Spleen (tissue), 11 donors: ENCODE measurements at regions not wholly inside any gene's neighbourhood (a gene's known extent, or its start where the extent isn't known, plus 50 kb on each side); places are given as distances from the start of the nearest gene placed in this dataset.

ENCODE experiments used
- DNase-seq: peaks from one replicate; pipeline ENCODE4 v3.0.0-alpha.2; 2020
- H3K27ac ChIP-seq, 8 donors: fragments of 200-600 bp; sonication (generic) in 7 of 8; 1 replicate in 4 of 8; 2 replicates in 4 of 8; pipeline versions ENCODE4 v1.5.0 to v1.8.0; 2016 to 2021; ENCODE audit warnings: inconsistent platforms in 4 of 8, mild to moderate bottlenecking in 4 of 8, moderate library complexity in 1 of 8
- H3K27me3 ChIP-seq, 7 donors: fragments of 200-600 bp; sonication (generic) in 6 of 7; replicated peaks in 1 of 7; 1 replicate in 4 of 7; 2 replicates in 3 of 7; pipeline versions ENCODE4 v1.5.0 to v1.8.0; 2016 to 2021; ENCODE audit warnings: inconsistent platforms in 3 of 7, mild to moderate bottlenecking in 1 of 7
- H3K36me3 ChIP-seq, 6 donors: fragments of 200-600 bp; sonication (generic) in 5 of 6; 1 replicate in 4 of 6; 2 replicates in 2 of 6; pipeline versions ENCODE4 v1.5.0 to v1.8.0; 2016 to 2021; ENCODE audit warnings: inconsistent platforms in 2 of 6
- H3K4me1 ChIP-seq, 6 donors: fragments of 200-600 bp; sonication (generic) in 5 of 6; 1 replicate in 3 of 6; 2 replicates in 3 of 6; pipeline versions ENCODE4 v1.5.0 to v1.8.0; 2016 to 2021; ENCODE audit warnings: inconsistent platforms in 3 of 6
- H3K4me3 ChIP-seq, 8 donors: fragments of 200-600 bp; sonication (generic) in 7 of 8; 1 replicate in 4 of 8; 2 replicates in 4 of 8; pipeline versions ENCODE4 v1.5.0 to v1.8.0; 2016 to 2021; ENCODE audit warnings: inconsistent platforms in 4 of 8, mild to moderate bottlenecking in 4 of 8, moderate library complexity in 2 of 8
- H3K9me3 ChIP-seq, 8 donors: fragments of 200-600 bp; sonication (generic) in 7 of 8; 1 replicate in 4 of 8; 2 replicates in 4 of 8; pipeline versions ENCODE4 v1.5.0 to v1.8.0; 2016 to 2021; ENCODE audit warnings: inconsistent platforms in 4 of 8
- POLR2A ChIP-seq, 3 donors: fragments of 450-650 bp; IDR thresholded peaks; one replicate each; pipeline ENCODE4 v1.5.1; 2017; ENCODE audit warnings: antibody characterized with exemption in 3 of 3, mild to moderate bottlenecking in 1 of 3
- POLR2AphosphoS5 ChIP-seq, 3 donors: sonication (generic); formaldehyde crosslinking; IDR thresholded peaks; one replicate each; pipeline ENCODE4 v1.5.1; 2017; ENCODE audit warnings: antibody characterized with exemption in 3 of 3
- WGBS, 5 donors: extraction: QIAGEN DNeasy Blood & Tissue Kit in 3 of 5; methylation state at CpG; one replicate each; pipeline versions ENCODE4 v1.1.5 to v1.1.7; 2013 to 2018; 5-methylcytosine and 5-hydroxymethylcytosine counted together
- intact Hi-C: fragments of 100-400 bp; cut with DNase I; formaldehyde crosslinking; loops from one replicate; pipeline ENCODE4 v1.15.0; 2023; ENCODE audit warnings: low total_unique reads
- TF ChIP-seq, protein P1 (sequence below), 11 experiments: fragments of 200-600 bp in 7 of 11; fragments of 450-650 bp in 4 of 11; sonication (generic) in 4 of 11; IDR thresholded peaks in 8 of 11; conservative IDR thresholded peaks in 3 of 11; 1 replicate in 7 of 11; 2 replicates in 4 of 11; pipeline versions ENCODE4 v1.4.0 to v1.8.0; 2016 to 2021; ENCODE audit warnings: antibody characterized with exemption in 11 of 11, inconsistent platforms in 4 of 11, mild to moderate bottlenecking in 1 of 11
- donor health status: healthy with polysubstance abuse.
- donor health status: DM: no; HTN: no; CAD: no; lungs with moderate emphysema.
- donor health status: DM: no; HTN: no; CAD: no.
- donor health status: Bipolar disorder and iron deficiency.
- donor health status: healthy.
- donor health status: DM: no; HTN: no; CAD: no.
- donor health status: DM: yes; HTN: yes; CAD: no.

DNA sequence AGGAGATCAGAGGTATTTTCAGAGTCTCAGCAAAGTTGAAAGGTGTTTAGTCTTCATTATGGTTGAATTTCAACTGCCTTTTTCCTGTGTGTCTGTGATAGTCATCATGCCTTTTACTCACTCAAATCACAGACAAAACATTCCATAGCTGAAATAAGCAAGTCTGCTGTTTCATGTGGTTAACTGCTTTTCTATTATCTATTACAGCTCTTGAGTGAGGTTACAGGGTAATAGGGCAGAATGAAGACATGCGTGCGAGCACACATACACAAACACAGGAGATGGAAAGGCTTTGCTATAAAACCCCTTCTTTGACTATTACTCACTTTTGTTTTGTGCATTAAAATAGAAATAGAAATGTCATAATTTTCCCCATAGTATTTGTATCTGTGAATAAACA, 192.6 kb upstream of the RARB start:
- intact Hi-C loops, result no loop called here
- 81 to 90% (median 85%) methylated on average over 2 of the region's 2 CpGs for WGBS, 5 donors
- TF ChIP-seq, protein P1, sequence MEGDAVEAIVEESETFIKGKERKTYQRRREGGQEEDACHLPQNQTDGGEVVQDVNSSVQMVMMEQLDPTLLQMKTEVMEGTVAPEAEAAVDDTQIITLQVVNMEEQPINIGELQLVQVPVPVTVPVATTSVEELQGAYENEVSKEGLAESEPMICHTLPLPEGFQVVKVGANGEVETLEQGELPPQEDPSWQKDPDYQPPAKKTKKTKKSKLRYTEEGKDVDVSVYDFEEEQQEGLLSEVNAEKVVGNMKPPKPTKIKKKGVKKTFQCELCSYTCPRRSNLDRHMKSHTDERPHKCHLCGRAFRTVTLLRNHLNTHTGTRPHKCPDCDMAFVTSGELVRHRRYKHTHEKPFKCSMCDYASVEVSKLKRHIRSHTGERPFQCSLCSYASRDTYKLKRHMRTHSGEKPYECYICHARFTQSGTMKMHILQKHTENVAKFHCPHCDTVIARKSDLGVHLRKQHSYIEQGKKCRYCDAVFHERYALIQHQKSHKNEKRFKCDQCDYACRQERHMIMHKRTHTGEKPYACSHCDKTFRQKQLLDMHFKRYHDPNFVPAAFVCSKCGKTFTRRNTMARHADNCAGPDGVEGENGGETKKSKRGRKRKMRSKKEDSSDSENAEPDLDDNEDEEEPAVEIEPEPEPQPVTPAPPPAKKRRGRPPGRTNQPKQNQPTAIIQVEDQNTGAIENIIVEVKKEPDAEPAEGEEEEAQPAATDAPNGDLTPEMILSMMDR (IDR thresholded peaks at IDR 0.05 in 8 of 11, conservative IDR thresholded peaks at IDR 0.05 in 3 of 11), result no peak
- TF ChIP-seq POLR2A (IDR thresholded peaks at IDR 0.05), result no peak
- DNase-seq, result no peak
- Histone ChIP-seq H3K27me3 (no peaks in the 10 kb centered on the region), H3K4me3 (no peak overlapping the region), H3K9me3 (no peaks in the 10 kb centered on the region), H3K36me3 (no peaks in the 10 kb centered on the region), H3K27ac (no peak overlapping the region), H3K4me1 (no peaks in the 10 kb centered on the region)

DNA sequence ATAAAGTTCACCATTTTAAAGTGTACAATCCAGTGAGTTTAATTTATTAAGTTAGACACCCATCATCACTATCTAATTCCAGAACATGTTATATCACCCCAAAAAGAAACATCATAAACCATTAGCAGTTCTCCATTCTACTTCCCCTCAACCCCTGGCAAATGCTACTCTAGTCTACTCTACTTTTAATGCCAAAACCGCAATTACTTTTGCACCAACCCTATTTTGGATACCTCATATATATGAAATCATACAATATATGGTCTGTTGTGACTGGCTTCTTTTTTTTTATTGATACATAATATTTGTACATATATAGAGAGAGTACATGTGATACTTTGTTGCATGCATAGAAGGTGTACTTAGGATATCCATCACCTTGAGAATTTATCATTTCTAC, 190.5 kb upstream of the RARB start:
- intact Hi-C loops, result no loop called here
- H3K4me1 ChIP-seq, result no peaks in the 10 kb centered on the region
- WGBS, 5 donors, result 71 to 87% (median 86%) methylated on average over 1 of the region's 1 CpG

DNA sequence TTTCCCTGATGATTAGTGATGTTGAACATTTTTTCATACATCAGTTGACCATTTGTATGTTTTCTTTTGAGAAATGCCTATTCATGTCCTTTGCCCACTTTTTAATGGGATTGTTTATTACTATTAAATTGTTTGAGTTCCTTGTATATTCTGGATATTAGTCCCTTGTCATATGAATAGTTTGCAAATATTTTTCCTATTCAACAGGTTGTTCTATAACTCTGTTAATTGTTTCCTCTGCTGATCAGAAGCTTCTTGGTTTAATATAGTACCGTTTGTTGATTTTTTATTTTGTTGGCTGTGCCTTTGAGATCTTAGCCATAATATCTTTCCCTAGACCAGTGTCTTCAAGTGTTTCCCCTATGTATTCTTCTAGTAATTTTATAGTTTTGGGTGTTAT, 189.0 kb upstream of the RARB start:
- no peak overlapping the region for H3K4me3 ChIP-seq
- intact Hi-C loops, result no loop called here
- peaks cover 0 to 29% (median 13%) of the 10 kb centered on the region in 8 donors for H3K9me3 ChIP-seq
- WGBS, 5 donors, result 84 to 91% (median 86%) methylated on average over 1 of the region's 1 CpG
- H3K36me3 ChIP-seq, result no peaks in the 10 kb centered on the region
- H3K27me3 ChIP-seq, result no peaks in the 10 kb centered on the region
- H3K4me1 ChIP-seq, result no peaks in the 10 kb centered on the region
- no peak for DNase-seq
- no peak overlapping the region for H3K27ac ChIP-seq
- TF ChIP-seq, protein P1 (IDR thresholded peaks at IDR 0.05 in 8 of 11, conservative IDR thresholded peaks at IDR 0.05 in 3 of 11), result no peak
- no peak for TF ChIP-seq POLR2AphosphoS5 (IDR thresholded peaks at IDR 0.05)

More for the DNA sequence above, 190.5 kb upstream of the RARB start:
- no peak for DNase-seq
- Histone ChIP-seq H3K27me3 (no peaks in the 10 kb centered on the region), H3K36me3 (no peaks in the 10 kb centered on the region), H3K27ac (no peak overlapping the region), H3K4me3 (no peak overlapping the region), H3K9me3 (peaks cover 0 to 19% (median 7%) of the 10 kb centered on the region in 8 donors)
- TF ChIP-seq POLR2AphosphoS5 (IDR thresholded peaks at IDR 0.05) (no peak), POLR2A (IDR thresholded peaks at IDR 0.05) (no peak)
- TF ChIP-seq, protein P1 (IDR thresholded peaks at IDR 0.05 in 8 of 11, conservative IDR thresholded peaks at IDR 0.05 in 3 of 11), result no peak

DNA sequence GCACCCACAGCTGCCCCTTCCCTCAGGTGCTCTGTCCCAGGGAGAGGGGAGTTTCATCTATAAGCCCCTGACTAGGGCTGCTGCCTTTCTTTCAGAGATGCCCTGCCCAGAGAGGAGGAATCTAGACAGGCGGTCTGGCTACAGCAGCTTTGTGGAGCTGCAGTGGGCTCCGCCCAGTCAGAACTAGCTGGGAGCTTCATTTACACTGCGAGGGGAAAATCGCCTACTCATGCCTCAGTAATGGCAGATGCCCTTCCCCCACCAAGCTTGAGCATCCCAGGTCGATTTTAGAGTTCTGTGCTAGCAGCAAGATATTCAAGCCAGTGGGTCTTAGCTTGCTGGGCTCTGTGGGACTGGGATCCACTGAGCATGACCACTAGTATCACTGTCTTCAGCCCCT, 181.2 kb upstream of the RARB start:
- Histone ChIP-seq H3K9me3 (peaks cover 0 to 82% (median 54%) of the 10 kb centered on the region in 8 donors), H3K27ac (no peak overlapping the region), H3K36me3 (no peaks in the 10 kb centered on the region), H3K4me3 (no peak overlapping the region), H3K4me1 (no peaks in the 10 kb centered on the region), H3K27me3 (no peaks in the 10 kb centered on the region)
- no peak for DNase-seq
- 71 to 86% (median 79%) methylated on average over 3 to 5 of the region's 5 CpGs for WGBS, 5 donors
- intact Hi-C loops, result no loop called here
- TF ChIP-seq POLR2AphosphoS5 (IDR thresholded peaks at IDR 0.05), result no peak
- no peak for TF ChIP-seq POLR2A (IDR thresholded peaks at IDR 0.05)
- TF ChIP-seq, protein P1 (IDR thresholded peaks at IDR 0.05 in 8 of 11, conservative IDR thresholded peaks at IDR 0.05 in 3 of 11), result no peak
